DMS53 (cell line): ENCODE measurements at regions not wholly inside any gene's neighbourhood (a gene's known extent, or its start where the extent isn't known, plus 50 kb on each side); places are given as distances from the start of the nearest gene placed in this dataset.
"Not testable (repeated sequence)": the region's sequence is repeated elsewhere in the genome, so short reads cannot be mapped to it uniquely, and the experiment has no call there.

Experiments used
- DNase-seq: peaks from one replicate; lab custom pipeline; 2025; lab: John Stamatoyannopoulos, UW

DNA sequence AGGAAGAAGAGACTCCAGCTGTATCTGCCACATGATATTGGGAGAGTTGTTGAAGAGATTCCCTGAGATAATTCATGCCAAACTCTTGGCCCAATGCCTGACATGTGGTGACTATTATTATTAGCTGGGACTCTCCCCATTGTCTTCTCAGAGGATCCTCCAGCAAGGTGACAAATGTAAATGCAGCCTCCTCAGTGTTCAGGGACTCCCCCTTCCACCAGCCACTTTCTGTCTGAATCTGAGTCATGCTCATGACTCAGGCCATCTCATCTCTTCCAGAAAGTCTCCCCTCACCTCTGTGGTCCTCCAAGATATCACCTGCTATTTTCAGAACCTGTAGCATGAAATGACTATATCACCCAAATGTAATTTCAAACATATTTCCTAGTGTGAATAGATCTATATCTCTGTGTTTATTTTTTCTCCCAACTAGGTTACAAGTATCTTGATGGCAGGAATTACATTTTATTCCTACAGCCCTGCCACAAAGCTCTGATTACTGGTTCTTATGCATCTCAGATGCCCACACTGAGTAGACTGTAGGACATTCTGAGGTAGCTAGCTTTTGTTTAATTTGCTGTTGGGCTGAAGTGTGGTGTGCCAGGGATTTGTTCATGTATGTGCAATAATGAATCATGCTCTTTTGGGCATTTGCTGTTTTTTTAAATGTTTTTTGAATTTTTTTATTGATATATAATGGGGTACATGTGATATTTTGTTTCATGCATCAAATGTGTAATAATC is 126.6 kb upstream of the IL12B start:
- DNase-seq = peak; percentile 77

DNA sequence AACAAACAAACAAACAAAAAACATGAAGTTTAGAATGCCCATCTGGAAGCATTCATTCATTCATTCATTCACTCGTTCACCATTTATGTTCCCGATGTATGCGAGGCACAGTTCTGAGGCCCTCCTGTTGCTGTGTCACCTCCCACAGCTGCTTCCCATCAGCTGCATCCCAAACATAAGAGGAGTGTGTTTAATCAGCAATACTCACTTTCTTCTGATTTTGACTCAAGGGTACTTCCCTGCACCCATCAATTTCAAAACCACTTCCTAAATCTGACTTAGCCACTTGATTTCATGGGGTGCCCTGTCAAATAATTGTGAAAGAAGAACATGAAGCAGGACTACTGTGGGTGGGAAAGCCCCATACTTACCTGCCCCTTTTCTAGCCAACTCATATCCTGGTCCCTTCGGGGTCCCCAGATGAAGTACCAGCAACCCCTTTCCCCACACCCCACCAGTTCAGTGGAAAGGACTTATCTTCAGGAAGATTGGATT is 128.0 kb upstream of the IL12B start:
- no peak for DNase-seq

DNA sequence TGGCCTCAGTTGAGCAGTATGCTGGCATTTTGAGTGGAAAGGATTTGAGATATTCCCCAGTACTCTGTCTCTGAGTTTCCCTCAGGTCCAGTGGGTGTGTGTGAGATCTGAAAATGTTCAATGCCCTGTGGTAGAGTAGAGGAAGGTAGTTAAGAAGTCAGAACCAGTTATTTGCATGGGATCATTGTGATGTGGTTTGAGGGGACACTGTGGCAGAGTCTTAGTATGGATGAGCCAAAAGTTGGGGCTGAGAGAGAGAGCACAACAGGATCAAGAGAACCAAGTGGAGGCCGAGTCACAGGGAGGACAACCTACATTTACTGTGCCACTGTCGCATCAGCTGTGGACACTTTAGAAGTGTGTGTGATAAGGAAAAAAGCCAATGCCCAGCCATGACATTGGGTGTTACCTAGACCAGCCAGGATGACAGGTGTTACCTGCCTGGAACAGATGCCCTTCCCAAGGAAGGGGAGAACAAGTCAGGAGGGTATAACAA is 128.9 kb upstream of the IL12B start:
- no peak for DNase-seq

GRCh38 chr5:159459951-159460538 is 129.8 kb upstream of the IL12B start:
- DNase-seq = peak; percentile 78

GRCh38 chr5:159463590-159464321 is 133.5 kb upstream of the IL12B start:
- DNase-seq = peak; percentile 89

DNA sequence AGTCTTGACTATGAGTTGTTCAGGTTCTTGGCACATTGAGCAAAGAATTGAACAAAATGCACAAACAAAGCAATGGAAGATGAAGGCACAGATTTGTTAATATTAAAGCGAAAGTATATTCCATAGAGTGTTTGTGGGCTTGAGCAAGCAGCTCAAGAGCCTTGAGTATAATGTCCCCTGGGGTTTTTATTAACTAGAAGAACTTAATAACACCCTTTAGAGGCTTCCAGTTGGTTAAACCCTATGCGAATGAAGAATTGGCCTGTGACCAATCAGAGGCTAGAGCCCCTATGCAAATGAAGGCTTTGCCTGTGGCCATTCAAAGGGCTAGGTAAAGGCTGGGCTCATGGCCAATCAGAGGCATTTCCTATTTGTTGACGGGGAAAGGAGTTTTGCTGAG is 135.3 kb upstream of the IL12B start:
- DNase-seq = no peak

- no peak for DNase-seq
These were observed 137.4 kb upstream of the IL12B start for GRCh38 chr5:159467666-159468065.

GRCh38 chr5:159469496-159470372 is 139.4 kb upstream of the IL12B start:
- peak; percentile 78 for DNase-seq

DNA sequence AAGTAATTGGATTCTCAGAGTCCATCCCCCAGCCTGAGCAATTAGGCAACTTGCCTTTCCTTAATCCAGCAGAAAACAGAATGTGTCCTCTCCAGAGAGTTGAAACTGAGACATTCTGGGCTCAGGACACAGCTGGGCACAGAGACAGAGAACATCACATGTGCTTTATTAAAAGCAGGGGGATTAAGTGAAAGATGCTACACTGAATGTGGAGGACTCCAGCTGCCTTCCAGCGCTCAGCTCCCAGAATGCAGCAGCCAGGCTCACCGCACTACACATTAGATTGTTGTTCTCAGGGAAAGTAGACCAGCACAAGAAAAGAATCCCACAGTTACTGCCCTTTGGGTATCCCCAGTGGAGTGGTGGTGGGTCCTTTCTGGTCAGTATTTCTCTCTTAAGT is 141.6 kb upstream of the IL12B start:
- DNase-seq = no peak

DNA sequence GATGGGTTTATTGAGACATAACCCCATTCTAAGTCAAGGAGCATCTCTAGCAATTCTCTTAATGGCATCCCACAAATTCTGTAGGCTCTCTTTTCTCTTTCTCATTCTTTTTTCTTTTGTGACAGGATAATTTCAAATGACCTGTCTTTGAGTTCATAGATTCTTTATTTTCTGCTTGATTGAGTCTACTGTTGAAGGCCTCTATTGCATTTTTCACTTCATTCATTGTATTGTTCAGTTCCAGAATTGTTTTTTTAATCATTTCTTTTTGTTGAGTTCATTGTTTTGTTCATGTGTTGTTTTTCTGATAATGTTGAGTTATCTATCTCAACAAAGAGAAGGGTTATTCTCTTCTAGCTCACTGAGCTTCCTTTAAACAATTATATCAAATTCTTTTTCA is 144.7 kb upstream of the IL12B start:
- DNase-seq = no peak

- DNase-seq = no peak
These were observed 148.7 kb upstream of the IL12B start for GRCh38 chr5:159478950-159479349.

- DNase-seq = no peak
These were observed 150.6 kb upstream of the IL12B start for GRCh38 chr5:159480849-159481248.

DNA sequence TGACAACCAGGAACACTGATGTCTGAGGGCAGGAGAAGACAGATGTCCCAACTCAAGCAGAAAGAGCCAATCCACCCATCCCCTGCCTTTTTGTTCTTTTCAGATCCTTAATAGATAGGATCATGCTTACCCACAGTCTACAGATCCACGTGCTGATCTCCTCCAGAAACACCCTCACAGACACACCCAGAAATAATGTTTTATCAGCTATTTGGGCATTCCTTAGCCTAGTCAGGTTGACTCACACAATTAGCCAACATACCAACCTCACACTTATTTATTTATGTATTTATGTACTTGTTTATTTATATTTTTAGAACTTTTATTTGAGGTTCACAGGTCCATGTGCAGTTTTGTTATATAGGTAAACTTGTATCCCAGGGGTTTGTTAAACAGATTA is 151.5 kb upstream of the IL12B start:
- no peak for DNase-seq

- DNase-seq = no peak
These were observed 156.5 kb upstream of the IL12B start for GRCh38 chr5:159486836-159487235.

DNA sequence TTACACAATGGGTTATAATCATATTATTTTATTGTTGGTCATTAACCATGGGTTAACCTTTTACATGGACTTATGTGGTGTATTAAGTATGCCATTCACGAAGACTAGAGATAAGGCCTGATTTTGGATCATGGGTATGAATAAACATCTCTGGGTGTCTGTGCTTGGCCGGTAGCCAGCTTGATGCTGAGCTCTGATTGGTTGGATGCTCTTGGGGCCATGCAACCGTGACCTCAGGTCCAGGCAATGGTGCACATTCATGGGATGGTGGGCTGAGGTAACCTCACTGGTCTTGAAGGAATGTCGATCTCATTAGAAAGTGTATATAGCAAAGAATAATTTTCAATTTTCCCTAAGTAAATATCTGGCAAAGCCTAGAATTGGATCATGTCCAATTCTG is 158.2 kb upstream of the IL12B start:
- no peak for DNase-seq

- no peak for DNase-seq
These were observed 159.5 kb upstream of the IL12B start for GRCh38 chr5:159489779-159490178.

DNA sequence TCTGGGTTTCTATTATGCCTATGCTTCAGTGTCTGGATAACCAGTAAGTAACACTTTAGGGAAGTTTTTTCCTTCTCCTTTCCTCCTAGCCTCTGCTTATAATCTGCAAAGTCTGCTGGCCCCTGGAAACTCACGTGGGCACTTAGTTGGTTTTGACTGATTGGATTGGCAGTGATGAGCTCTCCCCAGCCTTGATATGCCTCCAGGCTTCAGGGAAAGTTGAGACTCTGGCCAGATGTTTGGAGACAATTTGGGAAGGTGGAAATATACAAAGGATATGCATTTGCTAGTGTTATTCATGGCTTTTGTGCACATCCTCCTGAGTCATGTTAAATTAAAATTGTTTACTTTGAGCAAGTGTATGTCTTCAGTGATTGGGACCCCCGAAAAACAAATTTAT is 160.2 kb upstream of the IL12B start:
- DNase-seq = no peak

GRCh38 chr5:159493696-159494095 is 163.4 kb upstream of the IL12B start:
- DNase-seq = no peak

DNA sequence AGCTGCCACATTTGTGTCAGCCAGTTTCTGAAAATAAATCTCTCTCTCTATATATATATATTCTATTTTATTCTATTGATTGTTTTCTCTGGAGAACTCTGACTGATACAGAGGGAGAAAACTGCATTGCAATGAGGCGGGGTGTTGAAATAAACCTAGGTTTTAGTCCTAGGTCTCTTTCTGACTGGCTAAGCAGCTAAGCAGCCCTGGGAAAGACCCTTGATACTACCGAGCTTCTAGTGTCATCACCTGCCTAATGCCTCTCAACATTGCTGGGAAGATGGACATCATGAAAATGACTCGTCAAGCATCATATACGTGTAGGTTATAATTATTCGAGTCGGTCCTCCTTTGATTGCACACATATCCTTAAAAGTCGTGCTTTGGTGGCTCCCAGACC is 166.5 kb upstream of the IL12B start:
- no peak for DNase-seq

DNA sequence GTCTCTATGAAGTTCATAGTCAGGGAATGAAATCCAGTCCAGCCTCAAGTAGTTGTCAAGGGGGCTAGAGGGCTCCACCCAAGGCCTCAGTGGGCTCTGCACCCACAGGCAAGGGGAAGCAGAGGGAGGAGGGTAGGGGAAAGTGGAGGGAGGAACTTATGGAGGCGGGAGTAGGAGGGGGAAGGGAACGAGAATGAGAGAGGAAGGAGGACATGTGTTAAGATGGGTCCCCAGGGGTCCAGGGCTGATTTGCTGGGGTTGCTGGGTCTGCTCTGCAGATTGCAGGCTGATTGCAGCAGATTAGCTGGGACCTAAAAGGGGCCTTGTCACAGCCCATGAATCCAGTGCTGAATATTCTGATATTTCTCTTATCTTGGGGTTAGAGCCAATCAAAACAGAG is 166.9 kb upstream of the IL12B start:
- no peak for DNase-seq

- no peak for DNase-seq
These were observed 168.3 kb upstream of the IL12B start for GRCh38 chr5:159498630-159499029.

GRCh38 chr5:159502116-159502515 is 171.8 kb upstream of the IL12B start:
- DNase-seq = not testable (repeated sequence)
